HG03196 (cell line): ENCODE measurements at regions not wholly inside any gene's neighbourhood (a gene's known extent, or its start where the extent isn't known, plus 50 kb on each side); places are given as distances from the start of the nearest gene placed in this dataset.

Experiments
- ATAC-seq: cut with Tn5 transposase; IDR thresholded peaks from one replicate; pipeline ENCODE4 v1.9.1; 2021; ENCODE audit not compliant: unreplicated experiment

GRCh38 chr2:195319548-195320412 is 337.2 kb upstream of the SLC39A10 start:
- no peak for ATAC-seq

- ATAC-seq, result no peak
Observed at GRCh38 chr2:195319112-195319460, 337.9 kb upstream of the SLC39A10 start.

GRCh38 chr2:195318440-195319111 is 338.4 kb upstream of the SLC39A10 start:
- no peak for ATAC-seq

- ATAC-seq, result no peak
Observed at GRCh38 chr2:195317550-195317949, 339.5 kb upstream of the SLC39A10 start.

- ATAC-seq, result no peak
Observed at GRCh38 chr2:195316486-195316885, 340.5 kb upstream of the SLC39A10 start.

GRCh38 chr2:195313962-195314361 is 343.1 kb upstream of the SLC39A10 start:
- ATAC-seq, result peak; percentile 76

GRCh38 chr2:195312662-195313061 is 344.4 kb upstream of the SLC39A10 start:
- no peak for ATAC-seq

GRCh38 chr2:195308163-195308562 is 348.9 kb upstream of the SLC39A10 start:
- no peak for ATAC-seq

GRCh38 chr2:195307751-195308150 is 349.3 kb upstream of the SLC39A10 start:
- no peak for ATAC-seq

- no peak for ATAC-seq
Observed at GRCh38 chr2:195304310-195304709, 352.7 kb upstream of the SLC39A10 start.

GRCh38 chr2:195300631-195301030 is 356.4 kb upstream of the SLC39A10 start:
- no peak for ATAC-seq

- no peak for ATAC-seq
Observed at GRCh38 chr2:195299600-195299999, 357.4 kb upstream of the SLC39A10 start.

- no peak for ATAC-seq
Observed at GRCh38 chr2:195296490-195296889, 360.5 kb upstream of the SLC39A10 start.

- no peak for ATAC-seq
Observed at GRCh38 chr2:195289081-195289480, 367.9 kb upstream of the SLC39A10 start.

- no peak for ATAC-seq
Observed at GRCh38 chr2:195279840-195280427, 377.1 kb upstream of the SLC39A10 start.

GRCh38 chr2:195270466-195271039 is 386.5 kb upstream of the SLC39A10 start:
- no peak for ATAC-seq

GRCh38 chr2:195269220-195269619 is 387.8 kb upstream of the SLC39A10 start:
- no peak for ATAC-seq

GRCh38 chr2:195257979-195258378 is 399.0 kb upstream of the SLC39A10 start:
- ATAC-seq, result no peak

- ATAC-seq, result no peak
Observed at GRCh38 chr2:195252018-195252417, 405.0 kb upstream of the SLC39A10 start.

GRCh38 chr2:195251214-195251613 is 405.8 kb upstream of the SLC39A10 start:
- ATAC-seq, result no peak

- ATAC-seq, result no peak
Observed at GRCh38 chr2:195238826-195239225, 418.2 kb upstream of the SLC39A10 start.

- no peak for ATAC-seq
Observed at GRCh38 chr2:195238379-195238778, 418.6 kb upstream of the SLC39A10 start.
